Stimulated activated CD4-positive, alpha-beta T cell treated with anti-CD3 and anti-CD28 coated beads, Interleukin-12 subunit alpha, Interleukin-12 subunit beta, amount 100 ng/mL, for 48 hours (primary cell): ENCODE measurements at regions not wholly inside any gene's neighbourhood (a gene's known extent, or its start where the extent isn't known, plus 50 kb on each side); places are given as distances from the start of the nearest gene placed in this dataset.

Experiments used
- DNase-seq, 3 donors: peaks; one replicate each; pipeline ENCODE4 v3.0.0-alpha.2; 2020; ENCODE audit warnings: low read depth in 2 of 3, low spot score in 1 of 3

DNA sequence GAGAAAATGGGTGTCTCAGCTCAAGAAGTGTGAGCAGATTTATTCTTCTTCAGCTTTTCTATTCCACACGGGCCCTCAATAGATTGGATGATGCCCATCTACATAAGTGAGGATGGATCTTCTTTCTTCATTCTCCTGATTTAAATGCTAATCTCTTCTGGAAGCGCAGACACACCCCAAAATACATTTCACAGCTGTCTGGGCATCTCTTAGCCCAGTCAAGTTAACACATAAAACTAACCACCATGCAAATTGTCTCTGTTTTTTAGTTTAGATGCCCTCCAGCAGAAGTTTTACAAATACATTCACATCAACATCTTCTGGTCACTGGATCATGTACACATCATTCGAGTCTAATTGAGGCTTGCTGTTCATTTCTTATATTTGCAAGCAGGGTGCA, 249.0 kb upstream of the VCX3A start:
- no peak for DNase-seq

DNA sequence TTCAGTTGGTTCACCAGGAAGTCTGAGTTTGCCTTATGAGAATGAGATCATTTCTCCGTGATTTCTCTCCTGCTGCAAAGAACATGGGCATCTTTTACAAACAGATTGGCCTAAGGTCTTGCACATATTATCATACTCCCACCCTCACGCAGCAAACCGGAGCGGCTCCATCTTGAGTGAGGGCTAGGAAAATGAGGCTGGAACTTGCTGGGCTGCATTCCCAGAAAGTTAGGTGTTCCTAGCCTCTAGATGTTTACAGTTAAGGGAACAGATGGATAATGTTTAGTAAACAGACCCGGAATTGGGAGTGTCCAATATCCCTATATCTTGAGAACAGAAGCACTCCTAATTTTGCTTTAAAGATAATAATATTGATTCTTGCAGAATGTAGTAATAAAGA, 247.9 kb upstream of the VCX3A start:
- no peak for DNase-seq

DNA sequence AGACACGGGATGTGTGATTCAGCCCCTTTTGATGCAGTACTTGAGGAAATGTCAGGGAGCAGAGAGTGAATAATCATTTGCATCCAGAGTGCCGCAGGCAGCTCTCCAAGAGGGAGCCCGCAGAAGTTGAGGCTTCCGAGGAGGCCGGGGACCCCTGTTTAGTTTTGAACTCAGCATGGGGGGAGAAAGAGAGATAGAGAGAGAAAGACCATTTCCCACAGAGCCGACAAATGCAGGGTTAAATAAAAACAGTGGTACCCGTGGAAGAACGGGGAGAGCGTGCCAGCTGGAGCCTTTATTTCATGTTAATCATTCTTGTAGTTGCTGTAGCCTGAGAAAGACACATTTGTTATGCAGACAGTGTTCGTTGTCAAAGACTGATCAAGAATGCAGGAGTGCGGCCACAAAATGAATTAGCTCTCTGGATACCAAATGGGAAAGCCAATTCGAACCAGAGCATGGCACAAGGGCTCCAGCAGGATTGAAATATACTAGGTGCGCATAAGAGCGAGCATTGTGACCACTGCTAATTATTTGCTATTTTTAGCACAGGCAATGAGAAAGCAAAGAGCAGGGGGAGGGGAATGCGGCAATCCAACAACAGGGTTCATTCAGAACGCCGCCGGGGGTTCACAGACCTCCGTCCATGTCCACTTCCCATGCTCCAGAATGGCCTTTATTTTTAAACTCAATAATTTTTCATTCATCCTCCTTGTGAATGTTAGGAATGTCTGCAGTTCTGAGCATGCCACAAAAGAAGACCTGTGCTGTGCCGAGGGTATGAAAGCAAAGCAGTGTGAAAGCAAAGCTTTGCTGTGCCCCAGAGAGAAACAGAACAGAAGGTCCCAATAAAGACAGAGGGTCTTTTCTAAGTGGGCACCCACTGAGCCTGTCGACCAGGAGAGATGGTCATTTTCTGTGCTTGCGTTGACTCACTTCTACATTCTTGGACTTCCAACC, 243.9 kb upstream of the VCX3A start:
- DNase-seq: no peak

DNA sequence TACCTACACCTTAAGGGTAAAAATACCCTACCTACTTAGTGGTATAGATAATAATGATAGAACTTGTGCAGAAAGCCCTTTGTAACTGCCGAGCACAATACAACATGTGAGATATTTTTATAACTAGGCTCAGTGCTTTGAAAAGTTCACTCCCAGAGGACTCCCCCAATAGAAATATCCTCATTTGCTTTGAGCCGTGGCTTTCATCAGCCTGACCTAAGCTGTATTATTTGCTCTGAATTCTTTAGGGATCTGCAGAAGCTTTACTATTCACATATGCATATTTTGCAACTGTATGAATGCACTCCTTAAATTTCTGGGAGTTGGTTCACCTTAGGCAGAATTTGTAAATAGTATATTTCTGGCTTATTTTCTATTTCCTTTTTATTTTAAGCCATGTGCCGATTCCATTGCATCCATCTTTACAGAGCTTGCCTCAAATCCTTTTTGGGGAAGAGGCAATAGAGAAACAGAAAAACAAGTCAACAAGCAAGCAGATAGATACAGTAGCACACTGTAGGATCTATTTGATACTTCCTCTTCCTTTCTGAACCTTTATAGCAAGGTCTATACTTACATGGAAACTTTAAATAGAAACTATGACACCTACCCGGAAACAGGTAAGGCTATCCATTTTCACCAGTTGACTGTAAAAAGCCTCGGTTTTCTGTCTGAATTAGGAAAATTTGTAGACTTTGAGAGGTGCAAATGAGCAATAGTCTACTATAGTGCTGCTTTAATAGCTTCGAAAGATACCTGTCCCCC, 242.5 kb upstream of the VCX3A start:
- DNase-seq: no peak

DNA sequence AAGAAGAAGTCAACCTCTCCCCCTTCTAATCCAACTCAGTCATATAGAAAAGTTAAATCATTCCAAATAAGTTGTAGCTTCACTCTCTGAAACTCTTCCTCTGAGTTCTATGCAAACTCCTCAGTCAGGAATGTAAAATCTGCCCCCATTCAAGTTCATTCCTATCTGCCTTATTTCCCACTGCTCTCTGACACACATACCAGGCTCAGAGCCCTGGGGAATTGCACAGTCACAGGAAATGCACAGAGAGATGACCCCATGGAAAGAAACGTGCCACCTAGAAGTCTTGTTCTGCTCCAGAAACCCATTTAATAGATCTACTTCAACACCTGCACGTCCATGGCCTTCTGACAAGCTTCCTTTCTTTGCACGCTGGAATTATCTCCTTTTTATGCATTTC, 236.0 kb upstream of the VCX3A start:
- DNase-seq: no peak

DNA sequence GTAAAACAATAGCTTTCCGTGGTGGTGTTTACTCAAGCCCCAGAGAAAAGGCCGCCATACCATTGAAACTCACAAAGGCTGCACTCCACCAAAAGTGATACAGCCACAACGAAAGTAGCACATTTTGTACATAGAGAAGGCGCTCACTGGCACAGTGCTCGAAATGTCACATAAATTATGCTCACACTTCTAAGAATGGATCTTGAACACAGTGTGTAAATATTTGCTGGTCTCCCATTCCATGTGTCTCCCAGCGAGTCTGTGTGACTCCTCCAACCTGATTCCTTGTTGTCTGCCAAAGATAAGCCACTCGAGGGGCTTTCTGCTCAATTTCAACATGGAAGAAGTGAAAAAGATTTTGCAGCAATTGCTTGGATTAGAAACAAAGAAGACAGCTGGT, 234.0 kb upstream of the VCX3A start:
- DNase-seq: no peak

DNA sequence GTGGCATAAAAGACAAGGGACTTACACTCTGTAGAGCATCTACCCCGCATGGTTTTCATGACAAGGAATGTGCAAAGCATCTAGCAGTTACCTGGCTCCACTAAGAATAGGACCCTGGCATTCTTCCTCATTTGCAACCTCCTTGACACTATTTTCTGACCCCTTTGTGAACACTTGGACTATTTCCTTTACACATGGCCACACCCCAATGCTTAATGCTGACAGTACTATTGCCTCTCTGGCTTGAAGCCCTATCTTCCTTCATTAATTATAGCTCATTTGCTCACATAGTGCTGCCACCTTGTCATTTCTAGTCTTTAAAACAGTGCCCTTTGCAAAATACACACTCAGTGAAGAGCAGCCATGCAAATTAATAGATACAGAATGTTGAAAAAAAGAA, 226.3 kb upstream of the VCX3A start:
- no peak for DNase-seq

DNA sequence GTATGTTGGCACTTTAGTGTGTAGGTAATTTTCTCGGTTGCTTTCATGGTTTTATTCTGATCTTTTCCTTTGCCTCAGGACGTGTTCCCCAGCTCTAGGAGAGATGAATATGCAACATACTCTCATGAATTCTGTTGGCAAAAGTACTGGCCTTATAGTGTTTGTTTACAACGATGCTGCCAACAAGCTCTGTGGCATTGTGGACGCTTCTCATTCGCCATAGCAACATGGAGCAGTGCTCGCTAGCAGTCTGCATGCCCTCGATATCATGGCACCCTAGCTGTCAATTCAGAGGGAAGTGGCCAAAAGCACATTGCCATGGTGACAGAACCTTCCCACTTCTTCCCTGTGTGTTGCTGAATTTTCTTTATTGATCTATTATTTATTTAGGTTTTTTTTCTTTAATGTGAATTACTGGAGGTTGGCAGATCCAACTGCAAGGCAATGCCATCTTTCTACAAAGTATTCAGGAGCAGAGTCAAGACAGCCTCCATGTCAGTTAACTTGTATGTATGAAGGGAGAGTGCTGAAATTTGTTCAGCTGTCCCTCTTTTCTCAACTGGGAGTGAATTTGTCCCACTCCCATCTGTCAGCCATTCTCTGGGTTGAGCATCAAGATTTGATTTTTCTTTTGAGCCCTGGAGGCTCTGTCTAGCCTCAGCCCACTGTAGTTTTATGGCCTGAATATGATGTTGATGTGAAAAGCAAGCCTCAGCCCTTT, 224.9 kb upstream of the VCX3A start:
- DNase-seq: no peak

DNA sequence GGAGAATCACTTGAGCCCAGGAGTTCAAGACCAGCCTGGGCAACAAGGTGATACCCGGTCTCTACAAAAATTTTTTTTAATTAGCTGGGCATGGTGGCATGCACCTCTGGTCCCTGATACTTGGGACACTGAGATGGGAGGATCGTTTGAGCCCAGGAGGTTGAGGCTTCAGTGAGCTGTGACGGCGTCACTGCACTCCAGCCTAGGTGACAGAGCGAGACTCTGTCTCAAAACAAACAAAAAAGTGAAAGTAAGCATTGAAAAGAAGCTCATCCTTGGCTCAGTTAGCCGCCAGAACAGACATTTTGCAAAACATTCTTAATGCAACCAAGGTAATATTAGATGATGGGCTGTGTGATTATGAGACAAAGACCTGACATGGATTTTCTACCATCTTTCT, 223.3 kb upstream of the VCX3A start:
- no peak for DNase-seq

DNA sequence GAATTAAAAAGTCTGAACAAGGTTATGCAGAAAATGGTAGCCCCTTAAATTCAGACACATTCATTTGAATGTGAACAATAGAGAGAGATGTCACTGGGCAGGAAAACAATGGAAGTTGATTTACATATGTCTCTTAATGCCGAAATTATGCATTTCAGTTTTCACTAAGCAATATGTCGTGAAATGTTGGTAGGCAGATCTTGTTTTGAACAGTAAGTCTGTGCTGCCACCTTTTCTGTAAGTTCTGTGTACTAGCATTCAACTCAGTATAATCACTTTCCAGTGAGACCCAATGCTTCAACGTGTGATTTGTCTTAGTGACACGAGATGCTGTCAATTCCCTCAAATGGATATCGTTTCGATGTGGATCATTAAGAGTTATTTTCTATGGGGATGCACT, 222.7 kb upstream of the VCX3A start:
- DNase-seq: no peak

DNA sequence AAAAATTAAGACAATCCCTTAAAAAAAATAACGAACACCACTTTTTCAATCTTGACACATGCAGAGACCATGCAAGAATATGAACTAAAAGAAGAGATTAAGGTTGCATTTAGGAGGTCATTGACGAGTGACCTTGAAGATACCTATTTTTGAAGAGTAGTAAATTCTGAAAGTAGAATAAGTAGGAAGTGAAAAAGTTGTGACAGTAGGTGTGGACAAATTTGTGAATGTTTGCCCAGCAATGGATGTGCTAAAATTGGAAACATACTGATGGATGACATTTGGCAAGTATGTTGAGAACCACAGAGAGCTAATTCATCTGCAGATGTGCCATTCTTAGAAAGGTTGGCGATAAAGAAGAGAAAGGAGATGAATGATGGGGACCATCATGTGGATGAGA, 213.7 kb upstream of the VCX3A start:
- DNase-seq: no peak

DNA sequence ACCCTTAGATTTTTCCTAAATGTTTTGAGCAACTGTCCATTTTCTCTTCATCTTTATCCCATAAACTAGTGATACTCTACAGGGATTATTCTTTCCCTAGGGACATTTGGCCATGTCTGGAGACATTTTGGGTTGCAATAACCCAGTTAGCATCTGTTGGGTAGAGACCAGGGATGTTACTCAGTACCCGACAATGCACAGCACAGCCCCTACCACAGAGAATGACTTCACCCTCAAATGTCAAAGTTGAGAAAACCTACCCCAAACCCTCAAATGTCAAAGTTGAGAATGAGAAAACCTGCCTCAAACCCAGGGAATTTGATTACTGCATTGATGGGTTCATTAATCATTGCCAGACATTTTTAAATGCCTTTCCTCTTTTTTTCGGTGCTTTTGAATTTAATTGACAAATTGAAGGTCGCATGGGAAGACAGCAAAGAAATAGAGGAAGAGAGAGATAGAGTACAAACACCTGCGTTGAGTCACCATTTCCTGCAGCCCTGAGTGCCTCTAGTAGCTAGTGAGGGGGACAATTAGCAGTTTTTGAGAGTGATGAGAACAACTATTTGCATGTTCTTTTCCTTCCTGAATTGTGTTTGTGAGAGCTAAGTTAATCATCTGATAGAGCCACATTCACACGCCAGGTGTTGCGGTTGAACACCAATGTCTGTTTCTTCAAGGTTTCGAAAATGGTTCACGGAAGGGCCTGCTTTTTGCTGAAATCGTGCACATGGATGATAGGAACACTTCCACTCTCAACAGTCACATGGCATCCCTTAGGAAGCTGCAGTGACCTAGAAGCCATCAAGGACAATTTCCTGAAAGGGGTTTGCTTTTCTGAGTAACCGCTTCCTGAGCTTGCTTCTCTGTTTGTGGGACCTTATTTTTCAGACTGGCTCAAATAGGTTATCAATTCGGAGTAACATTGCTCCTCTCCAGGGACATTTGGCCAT, 203.9 kb upstream of the VCX3A start:
- no peak for DNase-seq

DNA sequence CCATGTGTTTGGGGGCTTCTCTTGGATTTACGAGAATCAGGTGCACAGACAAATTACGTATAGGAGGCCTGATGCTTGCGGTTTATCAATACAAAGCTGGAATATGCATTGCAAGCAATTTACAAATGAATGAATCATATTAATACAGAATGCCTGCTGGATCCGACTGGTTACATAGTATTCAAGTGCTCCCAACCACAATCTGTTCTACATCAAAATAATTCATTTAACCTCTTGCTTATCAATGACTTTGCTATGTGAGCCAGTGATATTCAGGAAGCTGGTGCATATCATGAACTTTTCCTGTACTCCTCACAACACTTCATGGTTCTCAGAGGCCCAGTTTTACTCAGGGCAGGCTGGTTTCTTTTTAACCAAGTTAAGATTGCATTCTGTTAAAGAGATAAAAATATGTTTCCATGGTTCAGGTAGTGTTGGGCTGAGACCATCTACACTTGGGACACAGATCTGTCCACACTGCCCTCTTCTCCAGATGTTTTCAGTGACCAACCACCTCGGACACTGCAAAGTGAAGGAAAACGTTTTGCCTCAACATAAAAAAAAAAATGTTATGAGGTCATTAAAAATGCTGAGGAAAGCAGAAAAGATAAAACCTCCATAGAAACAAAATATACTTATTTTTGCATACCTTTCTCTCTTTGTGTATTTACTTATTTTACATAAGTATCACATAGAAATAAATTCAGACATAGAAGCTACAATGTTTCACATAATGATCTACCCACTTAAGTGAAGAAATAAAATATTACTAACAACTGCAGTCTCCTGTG, 200.1 kb upstream of the VCX3A start:
- no peak for DNase-seq

DNA sequence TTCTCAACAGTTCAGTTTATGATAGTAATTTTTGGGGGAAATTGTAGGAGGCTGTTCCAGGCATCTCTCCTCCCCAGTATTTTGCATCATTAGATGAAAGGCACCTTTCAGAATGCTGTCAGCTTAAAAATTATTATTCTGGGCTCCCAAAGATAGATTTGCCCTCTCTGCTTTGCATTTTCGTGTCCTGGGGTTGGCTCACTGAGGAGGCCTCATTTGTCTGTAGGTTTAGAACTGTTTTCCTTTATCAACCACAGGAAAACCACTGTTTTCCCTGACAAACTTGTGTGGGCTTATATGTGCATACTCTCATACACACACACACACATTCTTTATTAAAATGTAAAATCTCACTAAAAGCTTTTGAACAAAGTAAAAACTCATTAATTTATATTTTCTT, 197.2 kb upstream of the VCX3A start:
- no peak for DNase-seq

DNA sequence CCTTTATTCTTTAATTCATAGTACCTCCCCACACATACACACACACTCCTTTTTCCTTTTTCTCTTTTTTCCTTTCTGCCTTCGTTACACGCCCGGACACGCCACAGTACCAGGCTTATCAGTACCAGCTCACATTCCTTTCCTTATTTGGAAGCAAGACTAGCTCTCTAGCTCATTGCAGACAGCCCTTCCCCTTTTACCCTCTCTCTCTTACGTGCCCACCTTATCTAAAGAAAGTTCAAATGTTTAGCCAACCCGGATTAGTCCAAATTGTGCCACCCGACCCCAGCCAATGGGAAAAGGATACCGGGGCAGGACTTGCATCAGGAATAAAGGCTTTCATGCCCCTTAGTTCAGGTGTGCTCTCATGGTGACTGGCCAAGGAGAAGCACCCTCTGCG, 194.7 kb upstream of the VCX3A start:
- DNase-seq: no peak

DNA sequence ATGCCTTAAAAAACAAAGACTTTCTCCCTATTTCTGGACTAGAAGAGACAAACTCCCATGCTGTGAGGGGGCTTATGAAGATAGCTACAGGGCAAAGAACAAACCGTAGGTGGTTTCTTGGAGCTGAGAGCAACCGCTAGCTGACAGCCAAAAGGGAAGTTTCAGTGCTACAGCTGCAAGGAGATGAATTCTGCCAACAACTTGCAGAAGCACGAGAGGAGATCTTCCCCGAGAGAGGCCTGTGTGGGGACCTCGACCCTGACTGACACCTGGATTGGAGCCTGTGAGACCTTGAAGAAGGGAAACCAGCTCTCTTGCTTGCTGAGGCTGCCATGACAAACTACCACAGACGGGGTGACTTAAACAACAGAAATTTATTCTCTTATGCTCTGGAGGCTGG, 183.8 kb upstream of the VCX3A start:
- no peak for DNase-seq

DNA sequence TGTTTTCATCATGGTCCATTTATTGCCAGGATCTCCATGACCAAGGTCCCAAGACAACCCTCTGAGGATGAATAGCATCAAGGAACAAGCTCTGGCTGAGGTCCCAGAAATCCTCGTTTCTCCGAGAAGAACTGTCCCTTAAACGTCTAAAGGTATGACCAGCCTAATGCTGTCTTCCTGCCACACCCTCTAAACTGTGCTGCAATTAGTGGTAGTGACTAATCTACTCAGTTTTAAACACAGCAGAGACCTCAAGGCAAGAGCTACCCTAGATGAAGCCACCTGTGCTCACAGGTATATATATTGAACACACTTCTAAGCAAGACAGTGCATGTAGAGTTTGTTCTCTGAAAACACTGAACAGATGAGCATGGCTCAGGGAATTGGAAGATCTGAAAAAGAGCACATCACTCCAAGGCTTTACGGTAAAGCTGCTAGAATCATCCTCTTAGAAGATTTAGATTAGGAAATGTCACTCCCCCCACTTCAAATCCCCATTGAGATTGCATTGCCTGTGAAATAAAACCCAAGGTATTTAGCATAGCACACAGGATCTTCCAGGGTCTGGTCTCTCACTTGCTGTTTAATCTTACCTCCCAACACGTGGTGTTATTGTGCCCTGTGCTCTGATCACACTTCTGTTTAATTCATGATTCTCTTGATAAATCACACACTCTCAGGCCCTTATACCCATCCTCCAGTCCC, 173.9 kb upstream of the VCX3A start:
- no peak for DNase-seq

DNA sequence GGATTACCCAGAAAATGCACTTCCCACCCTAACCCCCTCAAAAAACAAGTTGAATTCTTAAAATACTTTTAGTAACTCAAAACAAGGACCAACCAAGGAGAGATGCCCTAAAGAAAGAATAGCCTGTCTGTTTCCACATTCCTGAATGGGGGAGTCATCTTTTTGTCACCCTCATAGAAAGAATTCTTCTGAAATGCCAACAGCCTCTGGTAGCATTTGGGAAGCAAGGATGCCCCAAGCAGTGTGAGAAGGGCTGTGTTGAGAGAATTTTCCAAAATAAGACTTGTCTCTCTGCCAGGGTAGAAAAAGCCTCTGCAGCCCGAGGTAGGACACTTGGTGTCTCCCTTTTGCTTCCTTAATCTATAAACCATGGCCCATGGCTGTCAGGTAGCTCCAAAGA, 173.1 kb upstream of the VCX3A start:
- DNase-seq: no peak

DNA sequence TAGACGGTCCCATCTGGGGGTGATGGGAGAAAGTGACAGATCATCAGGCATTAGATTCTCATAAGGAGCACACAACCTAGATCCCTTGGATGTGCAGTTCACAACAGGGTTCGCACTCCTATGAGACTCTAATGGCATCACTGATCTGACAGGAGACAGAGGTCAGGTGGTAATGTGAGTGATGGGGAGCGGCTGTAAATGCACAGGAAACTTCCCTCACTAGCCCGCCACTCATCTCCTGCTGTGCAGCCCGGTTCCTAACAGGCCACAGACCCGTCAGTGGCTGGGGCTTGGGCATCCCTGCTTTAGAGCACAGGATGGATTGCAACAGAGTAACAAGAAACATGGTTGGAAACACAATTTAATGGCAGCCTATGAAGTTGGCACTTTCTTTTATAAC, 172.6 kb upstream of the VCX3A start:
- no peak for DNase-seq
